Right atrium auricular region (tissue), 2 donors: ENCODE measurements at regions not wholly inside any gene's neighbourhood (a gene's known extent, or its start where the extent isn't known, plus 50 kb on each side); places are given as distances from the start of the nearest gene placed in this dataset.

Experiments used
- DNase-seq: peaks from one replicate; pipeline ENCODE4 v3.0.0-alpha.2; 2019; ENCODE audit warnings: low spot score
- H3K27ac ChIP-seq, 2 donors: fragments of 200-600 bp; sonication (generic); 1 replicate in 1 of 2; 2 replicates in 1 of 2; pipeline ENCODE4 v1.5.1; 2016 to 2019
- H3K27me3 ChIP-seq, 2 donors: fragments of 200-600 bp; sonication (generic); one replicate each; pipeline versions ENCODE4 v1.5.1 to v1.6.0; 2017 to 2019
- H3K36me3 ChIP-seq: fragments of 200-600 bp; sonication (generic); one replicate; pipeline ENCODE4 v1.5.1; 2016
- H3K4me1 ChIP-seq, 2 donors: fragments of 200-600 bp; sonication (generic); one replicate each; pipeline versions ENCODE4 v1.5.1 to v1.6.0; 2017 to 2019
- H3K4me3 ChIP-seq, 2 donors: fragments of 200-600 bp; sonication (generic); 1 replicate in 1 of 2; 2 replicates in 1 of 2; pipeline ENCODE4 v1.5.1; 2017 to 2019; ENCODE audit warnings: mild to moderate bottlenecking in 1 of 2, moderate library complexity in 1 of 2
- H3K9me3 ChIP-seq, 2 donors: fragments of 200-600 bp; sonication (generic); one replicate each; pipeline ENCODE4 v1.5.1; 2019
- CTCF ChIP-seq, 2 donors: fragments of 200-600 bp; sonication (generic); IDR thresholded peaks; one replicate each; pipeline ENCODE4 v1.5.1; 2019; ENCODE audit warnings: antibody characterized with exemption in 2 of 2

- Histone ChIP-seq H3K4me3 (no peak overlapping the region), H3K27me3 (no peaks in the 10 kb centered on the region)
- DNase-seq = no peak
Observed at GRCh38 chr7:98515201-98515600, 101.9 kb upstream of the NPTX2 start.

GRCh38 chr7:98514211-98515031 is 102.7 kb upstream of the NPTX2 start:
- H3K36me3 ChIP-seq = no peaks in the 10 kb centered on the region
- no peaks in the 10 kb centered on the region for H3K4me1 ChIP-seq
- DNase-seq = no peak
- H3K9me3 ChIP-seq = no peaks in the 10 kb centered on the region
- no peak overlapping the region for H3K4me3 ChIP-seq
- H3K27ac ChIP-seq = no peak overlapping the region
- no peaks in the 10 kb centered on the region for H3K27me3 ChIP-seq
- no peak for TF ChIP-seq CTCF (IDR thresholded peaks at IDR 0.05)

More at GRCh38 chr7:98515201-98515600, 101.9 kb upstream of the NPTX2 start:
- Histone ChIP-seq H3K9me3 (no peaks in the 10 kb centered on the region), H3K36me3 (no peaks in the 10 kb centered on the region), H3K27ac (no peak overlapping the region), H3K4me1 (no peaks in the 10 kb centered on the region)
- TF ChIP-seq CTCF (IDR thresholded peaks at IDR 0.05) = no peak

GRCh38 chr7:98511175-98511574 is 105.9 kb upstream of the NPTX2 start:
- TF ChIP-seq CTCF (IDR thresholded peaks at IDR 0.05) = no peak
- no peaks in the 10 kb centered on the region for H3K36me3 ChIP-seq
- H3K27ac ChIP-seq = no peak overlapping the region
- no peak for DNase-seq
- H3K4me1 ChIP-seq = no peaks in the 10 kb centered on the region
- no peak overlapping the region for H3K4me3 ChIP-seq
- no peaks in the 10 kb centered on the region for H3K27me3 ChIP-seq
- H3K9me3 ChIP-seq = peaks cover 0 to 8% of the 10 kb centered on the region in 2 donors

- no peak for DNase-seq
- H3K27ac ChIP-seq = no peak overlapping the region
- H3K4me1 ChIP-seq = no peaks in the 10 kb centered on the region
Observed at GRCh38 chr7:98509836-98510235, 107.2 kb upstream of the NPTX2 start.

GRCh38 chr7:98506471-98506870 is 105.6 kb upstream of the BAIAP2L1 start:
- Histone ChIP-seq H3K4me3 (no peak overlapping the region), H3K27me3 (no peaks in the 10 kb centered on the region), H3K27ac (no peak overlapping the region), H3K4me1 (no peaks in the 10 kb centered on the region), H3K9me3 (peaks cover 0 to 9% of the 10 kb centered on the region in 2 donors), H3K36me3 (no peaks in the 10 kb centered on the region)
- no peak for DNase-seq
- TF ChIP-seq CTCF (IDR thresholded peaks at IDR 0.05) = no peak

More at GRCh38 chr7:98509836-98510235, 107.2 kb upstream of the NPTX2 start:
- no peak for TF ChIP-seq CTCF (IDR thresholded peaks at IDR 0.05)
- H3K27me3 ChIP-seq = no peaks in the 10 kb centered on the region
- H3K4me3 ChIP-seq = no peak overlapping the region
- no peaks in the 10 kb centered on the region for H3K36me3 ChIP-seq
- H3K9me3 ChIP-seq = peaks cover 0 to 9% of the 10 kb centered on the region in 2 donors
